Astrocyte of the spinal cord (primary cell): ENCODE measurements at regions not wholly inside any gene's neighbourhood (a gene's known extent, or its start where the extent isn't known, plus 50 kb on each side); places are given as distances from the start of the nearest gene placed in this dataset.

Source experiments
- DNase-seq: peaks from one replicate; pipeline ENCODE4 v3.0.0; 2011; ENCODE audit warnings: low read depth, low spot score
- H3K4me3 ChIP-seq: 2 replicates; pipeline ENCODE4 v1.5.1; 2011; ENCODE audit warnings: low read depth, mild to moderate bottlenecking, low read length, moderate library complexity
- in situ Hi-C: cut with HindIII; loops from 2 replicates; pipeline ENCODE4 v1.10.0; 2017; ENCODE audit warnings: low sequenced_read_pairs
- TF ChIP-seq, protein P1 (sequence below): IDR thresholded peaks from 2 replicates; pipeline ENCODE4 v1.5.1; 2012; ENCODE audit warnings: low read depth, mild to moderate bottlenecking, low read length, inconsistent platforms

GRCh38 chr12:94077209-94077608 lies 71.2 kb upstream of the PLXNC1 start:
- DNase-seq = no peak
- in situ Hi-C loops = no loop called here
- no peak overlapping the region for H3K4me3 ChIP-seq
- TF ChIP-seq, protein P1, sequence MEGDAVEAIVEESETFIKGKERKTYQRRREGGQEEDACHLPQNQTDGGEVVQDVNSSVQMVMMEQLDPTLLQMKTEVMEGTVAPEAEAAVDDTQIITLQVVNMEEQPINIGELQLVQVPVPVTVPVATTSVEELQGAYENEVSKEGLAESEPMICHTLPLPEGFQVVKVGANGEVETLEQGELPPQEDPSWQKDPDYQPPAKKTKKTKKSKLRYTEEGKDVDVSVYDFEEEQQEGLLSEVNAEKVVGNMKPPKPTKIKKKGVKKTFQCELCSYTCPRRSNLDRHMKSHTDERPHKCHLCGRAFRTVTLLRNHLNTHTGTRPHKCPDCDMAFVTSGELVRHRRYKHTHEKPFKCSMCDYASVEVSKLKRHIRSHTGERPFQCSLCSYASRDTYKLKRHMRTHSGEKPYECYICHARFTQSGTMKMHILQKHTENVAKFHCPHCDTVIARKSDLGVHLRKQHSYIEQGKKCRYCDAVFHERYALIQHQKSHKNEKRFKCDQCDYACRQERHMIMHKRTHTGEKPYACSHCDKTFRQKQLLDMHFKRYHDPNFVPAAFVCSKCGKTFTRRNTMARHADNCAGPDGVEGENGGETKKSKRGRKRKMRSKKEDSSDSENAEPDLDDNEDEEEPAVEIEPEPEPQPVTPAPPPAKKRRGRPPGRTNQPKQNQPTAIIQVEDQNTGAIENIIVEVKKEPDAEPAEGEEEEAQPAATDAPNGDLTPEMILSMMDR = no peak

GRCh38 chr12:94078138-94078723 lies 70.1 kb upstream of the PLXNC1 start:
- TF ChIP-seq, protein P1 = no peak
- no peak for DNase-seq
- H3K4me3 ChIP-seq = no peak overlapping the region
- in situ Hi-C loops = no loop called here

DNA sequence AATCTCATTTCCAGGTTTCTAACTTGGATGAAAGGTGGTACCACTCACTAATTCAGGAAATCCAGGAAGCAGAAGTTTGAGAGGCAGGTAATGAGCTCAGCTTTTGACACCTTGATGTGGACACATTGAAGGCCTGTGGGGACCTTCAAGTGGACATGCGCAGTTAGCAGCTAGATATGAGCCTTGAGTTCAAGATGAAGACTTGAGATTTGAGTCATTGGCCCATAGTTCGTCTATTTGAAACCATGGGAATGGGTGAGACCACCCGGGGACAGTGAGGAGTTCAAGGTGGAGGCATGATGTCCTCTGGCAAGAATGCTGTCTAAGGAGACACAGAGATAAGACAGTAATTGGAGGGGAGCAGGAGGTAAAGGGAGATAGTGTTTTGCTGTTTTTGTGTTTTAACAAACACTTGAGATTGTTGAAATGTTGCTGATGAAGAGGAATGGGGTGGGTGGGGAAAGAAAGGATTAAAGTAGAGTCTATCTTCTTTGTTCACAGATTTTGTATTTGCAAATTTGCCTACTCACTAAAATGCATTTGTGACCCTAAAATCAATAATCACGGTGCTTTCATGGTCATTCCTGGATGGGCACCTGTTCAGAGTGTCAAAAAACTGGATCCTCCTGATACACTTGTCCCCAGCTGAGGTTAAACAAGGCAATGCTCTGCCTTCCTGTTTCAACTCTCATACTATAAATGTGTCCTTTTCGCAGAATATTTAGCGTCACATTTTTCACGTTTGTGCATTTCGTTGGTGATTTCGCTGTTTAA lies 69.5 kb upstream of the PLXNC1 start:
- TF ChIP-seq, protein P1 = no peak
- in situ Hi-C loops = no loop called here
- H3K4me3 ChIP-seq = no peak overlapping the region
- DNase-seq = no peak

DNA sequence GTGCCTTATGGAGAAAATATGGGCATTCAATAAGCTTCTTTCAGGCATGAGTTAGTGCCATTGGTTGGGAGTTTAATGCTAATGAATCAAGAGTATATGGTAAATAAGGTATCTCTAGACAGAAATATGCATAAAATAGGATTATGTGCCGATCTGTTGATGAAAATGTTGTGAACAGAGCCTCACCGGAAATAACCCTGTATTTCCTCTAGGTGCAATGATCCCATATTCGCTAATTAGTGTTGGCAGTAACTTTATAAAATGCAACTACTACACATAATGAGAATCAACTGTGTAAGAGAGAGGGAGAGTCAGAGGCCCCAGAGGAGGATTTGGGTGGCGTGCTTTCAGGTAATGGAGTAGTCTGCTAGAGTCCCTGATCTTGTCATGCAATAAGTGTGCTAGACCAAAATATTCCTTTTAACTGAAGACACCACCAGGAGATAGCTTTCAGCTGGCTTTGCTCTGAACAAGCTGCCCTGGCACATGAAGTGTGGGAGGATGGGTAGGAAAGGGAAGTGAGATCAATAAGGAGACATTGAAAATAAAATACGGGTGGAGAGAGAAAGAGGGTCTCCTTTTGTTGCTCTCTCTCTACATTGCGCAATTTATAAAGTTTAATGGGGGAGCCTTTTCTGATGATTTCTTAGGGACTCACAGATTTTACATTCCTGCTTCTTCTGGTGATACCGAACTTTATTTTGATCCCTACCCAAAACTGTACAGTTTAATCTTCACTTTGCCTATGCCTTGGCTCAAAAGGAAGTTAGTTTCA lies 68.6 kb upstream of the PLXNC1 start:
- DNase-seq = no peak
- TF ChIP-seq, protein P1 = no peak
- in situ Hi-C loops = no loop called here
- no peak overlapping the region for H3K4me3 ChIP-seq

- H3K4me3 ChIP-seq = no peak overlapping the region
- TF ChIP-seq, protein P1 = no peak
- in situ Hi-C loops = no loop called here
- no peak for DNase-seq
Measured at GRCh38 chr12:94080341-94081009, 67.9 kb upstream of the PLXNC1 start.

DNA sequence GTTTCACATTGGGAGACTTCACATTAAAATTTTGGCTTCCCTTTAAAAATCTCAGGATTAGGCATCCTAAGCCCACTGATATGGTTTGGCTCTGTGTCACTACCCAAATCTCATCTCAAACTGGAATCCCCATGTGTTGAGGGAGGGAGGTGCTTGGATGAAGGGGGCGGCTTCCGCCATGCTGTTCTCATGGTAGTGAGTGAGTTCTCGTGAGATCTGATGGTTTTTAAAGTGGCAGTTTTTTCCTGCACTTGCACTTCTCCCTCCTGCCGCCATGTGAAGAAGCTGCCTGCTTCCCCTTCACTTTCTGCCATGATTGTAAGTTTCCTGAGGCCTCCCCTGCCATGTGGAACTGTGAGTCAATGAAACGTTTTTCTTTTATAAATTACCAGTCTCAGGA lies 65.7 kb upstream of the PLXNC1 start:
- no peak for DNase-seq
- TF ChIP-seq, protein P1 = no peak
- in situ Hi-C loops = no loop called here
- H3K4me3 ChIP-seq = no peak overlapping the region
